ENCODE measurements at regions not wholly inside any gene's neighbourhood (a gene's known extent, or its start where the extent isn't known, plus 50 kb on each side); places are given as distances from the start of the nearest gene placed in this dataset.
"Not testable (repeated sequence)": the region's sequence is repeated elsewhere in the genome, so short reads cannot be mapped to it uniquely, and the experiment has no call there.

DNA sequence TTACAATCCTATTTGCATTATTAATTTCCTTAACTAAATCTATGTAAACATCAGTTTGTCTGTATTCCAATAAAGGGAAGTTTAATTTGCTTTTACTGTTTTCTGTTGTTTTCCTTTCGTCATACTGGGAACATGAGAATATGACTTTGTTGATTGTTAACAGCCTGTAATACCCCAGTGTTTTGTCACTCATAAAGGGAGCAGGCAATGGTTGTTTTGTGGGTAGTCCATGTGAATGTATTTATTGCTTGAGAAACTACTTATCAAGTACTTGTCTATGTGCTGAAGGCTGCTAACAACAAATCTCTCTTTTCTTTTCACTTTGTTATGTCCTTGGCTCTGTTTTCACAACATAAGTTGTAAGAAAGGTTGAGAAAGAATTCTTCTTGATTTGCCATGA lies 1070.2 kb upstream of the ACO1 start:
- DNase-seq (ENCODE audit: low spot score), result no peak
- Mint-ChIP-seq H3K27ac (no peak overlapping the region), H3K4me3 (no peak overlapping the region), H3K9me3 (peaks cover 4% of the 10 kb centered on the region), H3K4me1 (ENCODE audit: low read depth) (no peaks in the 10 kb centered on the region), H3K36me3 (ENCODE audit: low read depth) (no peaks in the 10 kb centered on the region), H3K27me3 (ENCODE audit: low read depth) (no peaks in the 10 kb centered on the region)

DNA sequence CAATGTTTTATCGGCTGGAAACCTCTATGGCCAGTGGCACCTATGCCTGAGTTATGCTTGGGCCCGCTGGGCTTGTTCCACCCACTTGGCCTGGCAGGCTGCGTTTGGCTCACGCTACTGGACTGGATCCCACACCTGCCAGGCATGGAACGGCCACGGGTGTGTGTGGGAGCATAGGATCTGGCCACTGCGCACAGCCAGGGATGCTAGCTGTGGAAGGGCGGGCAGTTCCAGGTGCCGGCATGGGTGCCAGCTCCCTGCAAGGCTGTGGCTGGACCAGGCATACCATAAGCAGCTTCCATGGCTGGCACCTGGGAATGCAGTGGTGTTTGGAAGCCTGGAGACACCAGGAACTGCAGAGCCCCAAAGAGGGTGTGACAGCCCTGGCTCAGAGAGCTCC lies 1063.9 kb upstream of the ACO1 start:
- peaks cover 13% of the 10 kb centered on the region for H3K4me1 Mint-ChIP-seq (ENCODE audit: low read depth)

DNA sequence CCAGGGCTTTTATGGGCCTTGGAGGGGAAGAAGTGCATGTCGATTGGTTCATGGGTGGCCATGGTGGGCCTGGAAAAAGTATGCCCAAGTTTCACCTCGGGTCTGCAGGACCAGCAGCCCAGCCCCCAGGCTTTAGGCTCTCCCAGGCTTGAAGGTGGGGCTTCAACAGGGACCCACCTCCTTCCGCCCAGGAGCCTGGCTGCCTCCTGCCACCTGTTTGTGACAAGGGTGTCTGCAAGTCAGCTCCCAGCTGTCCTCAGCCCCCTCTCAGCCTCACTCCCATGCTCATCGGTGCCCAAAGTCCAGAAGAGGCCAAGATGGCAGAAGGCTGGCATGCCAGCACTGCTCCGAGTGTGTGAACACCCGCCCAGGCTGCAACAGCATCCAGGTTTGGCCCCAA lies 1063.2 kb upstream of the ACO1 start:
- DNase-seq (ENCODE audit: low spot score), result no peak
- H3K4me1 Mint-ChIP-seq (ENCODE audit: low read depth), result peaks cover 13% of the 10 kb centered on the region
- H3K27ac Mint-ChIP-seq, result no peak overlapping the region
- H3K4me3 Mint-ChIP-seq, result no peak overlapping the region
- H3K9me3 Mint-ChIP-seq, result no peaks in the 10 kb centered on the region
- H3K36me3 Mint-ChIP-seq (ENCODE audit: low read depth), result no peaks in the 10 kb centered on the region
- H3K27me3 Mint-ChIP-seq (ENCODE audit: low read depth), result no peaks in the 10 kb centered on the region

More for the DNA sequence above, 1063.9 kb upstream of the ACO1 start:
- H3K27me3 Mint-ChIP-seq (ENCODE audit: low read depth), result no peaks in the 10 kb centered on the region
- no peaks in the 10 kb centered on the region for H3K9me3 Mint-ChIP-seq
- DNase-seq (ENCODE audit: low spot score), result no peak
- no peak overlapping the region for H3K27ac Mint-ChIP-seq
- H3K4me3 Mint-ChIP-seq, result no peak overlapping the region
- no peaks in the 10 kb centered on the region for H3K36me3 Mint-ChIP-seq (ENCODE audit: low read depth)

DNA sequence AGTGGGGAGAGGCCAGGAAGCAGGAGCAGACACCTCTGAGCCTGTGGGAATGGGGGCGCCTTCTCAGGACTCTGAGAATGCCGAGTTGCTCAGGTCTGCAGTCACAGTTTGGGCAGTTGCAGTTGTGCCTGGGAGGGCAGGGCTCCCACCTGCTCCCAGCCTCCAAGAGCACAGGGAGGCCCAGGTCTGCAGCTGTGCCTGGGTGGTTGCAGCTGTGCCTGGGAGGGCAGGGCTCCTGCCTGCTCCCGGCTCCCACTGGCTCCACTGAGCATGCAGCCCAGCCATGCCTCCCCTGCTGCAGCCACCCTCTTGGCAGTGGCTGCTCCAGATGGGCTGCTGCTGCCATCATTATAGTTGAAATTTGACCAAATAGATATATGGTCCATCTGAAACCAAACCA lies 1062.8 kb upstream of the ACO1 start:
- DNase-seq (ENCODE audit: low spot score), result no peak
- Mint-ChIP-seq H3K9me3 (no peaks in the 10 kb centered on the region), H3K27me3 (ENCODE audit: low read depth) (no peaks in the 10 kb centered on the region), H3K27ac (no peak overlapping the region), H3K4me1 (ENCODE audit: low read depth) (peaks cover 13% of the 10 kb centered on the region), H3K4me3 (no peak overlapping the region), H3K36me3 (ENCODE audit: low read depth) (no peaks in the 10 kb centered on the region)

GRCh38 chr9:31323726-31324444 lies 1060.6 kb upstream of the ACO1 start:
- Mint-ChIP-seq H3K9me3 (no peaks in the 10 kb centered on the region), H3K27me3 (ENCODE audit: low read depth) (no peaks in the 10 kb centered on the region), H3K36me3 (ENCODE audit: low read depth) (no peaks in the 10 kb centered on the region), H3K4me1 (ENCODE audit: low read depth) (peaks cover 13% of the 10 kb centered on the region), H3K4me3 (peak overlapping the region; percentile 7), H3K27ac (peak overlapping the region; percentile 24)
- DNase-seq (ENCODE audit: low spot score), result no peak

DNA sequence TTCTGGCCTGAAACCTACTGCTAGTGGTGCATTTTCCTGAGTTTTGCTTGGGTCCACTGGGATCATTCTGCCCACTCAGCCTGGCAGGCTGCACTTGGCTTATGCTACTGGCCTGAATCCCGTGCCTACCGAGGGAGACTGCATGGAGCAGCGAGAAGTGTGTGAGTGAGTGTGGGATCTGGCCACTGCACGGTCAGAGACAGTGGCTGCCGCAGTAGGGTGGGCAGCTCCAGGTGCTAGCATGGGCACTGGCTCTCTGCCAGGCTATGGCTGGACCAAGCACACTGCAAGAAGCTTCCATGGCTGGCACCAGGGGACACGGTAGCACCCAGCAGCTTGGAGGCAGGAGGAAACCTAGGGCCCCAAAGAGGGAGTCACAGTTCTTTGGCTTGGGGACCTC lies 1058.7 kb upstream of the ACO1 start:
- no peaks in the 10 kb centered on the region for H3K27me3 Mint-ChIP-seq (ENCODE audit: low read depth)
- H3K27ac Mint-ChIP-seq, result no peak overlapping the region
- DNase-seq (ENCODE audit: low spot score), result no peak
- no peaks in the 10 kb centered on the region for H3K36me3 Mint-ChIP-seq (ENCODE audit: low read depth)
- H3K9me3 Mint-ChIP-seq, result no peaks in the 10 kb centered on the region
- no peak overlapping the region for H3K4me3 Mint-ChIP-seq
- peaks cover 13% of the 10 kb centered on the region for H3K4me1 Mint-ChIP-seq (ENCODE audit: low read depth)

- not testable (repeated sequence) for DNase-seq (ENCODE audit: low spot score); H3K9me3 Mint-ChIP-seq; H3K4me3 Mint-ChIP-seq; H3K27ac Mint-ChIP-seq; H3K36me3 Mint-ChIP-seq (ENCODE audit: low read depth); H3K27me3 Mint-ChIP-seq (ENCODE audit: low read depth)
- H3K4me1 Mint-ChIP-seq (ENCODE audit: low read depth), result peaks cover 13% of the 10 kb centered on the region
Observed at GRCh38 chr9:31326883-31327282, 1057.6 kb upstream of the ACO1 start.

DNA sequence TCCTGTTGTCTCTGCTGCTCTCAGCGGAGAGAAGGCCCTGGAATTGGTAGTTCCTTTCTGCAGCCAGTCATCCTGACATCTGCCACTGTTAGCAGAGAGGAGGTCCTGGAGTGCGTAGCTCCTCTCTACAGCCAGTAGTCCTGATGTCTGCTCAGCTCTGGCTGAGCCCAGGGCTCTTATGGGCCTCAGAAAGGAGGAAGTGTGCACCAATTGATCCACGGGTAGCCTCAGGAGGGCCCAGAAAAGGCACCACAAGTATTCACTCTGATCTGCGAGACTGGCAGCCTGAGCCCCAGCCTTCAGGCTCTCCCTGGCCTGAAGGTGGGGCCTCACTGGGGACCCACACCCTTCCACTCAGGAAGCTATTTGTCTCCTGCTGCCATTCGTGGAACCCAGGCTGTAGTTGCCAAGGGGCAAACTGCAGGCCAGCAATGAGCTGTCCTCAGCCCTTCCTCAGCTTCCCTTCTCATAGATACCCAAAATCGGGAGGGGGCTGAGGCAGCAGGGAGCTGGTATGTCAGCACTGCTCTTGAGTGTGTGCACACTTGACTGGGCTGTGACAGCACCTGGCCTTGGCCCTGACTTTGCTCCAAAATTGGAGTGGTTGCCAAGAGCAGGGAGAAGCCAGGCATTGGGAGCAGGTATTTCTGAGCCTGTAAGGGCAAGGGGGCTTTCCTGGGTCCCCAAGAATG lies 1049.5 kb upstream of the ACO1 start:
- no peaks in the 10 kb centered on the region for H3K9me3 Mint-ChIP-seq
- H3K27ac Mint-ChIP-seq, result no peak overlapping the region
- H3K4me1 Mint-ChIP-seq (ENCODE audit: low read depth), result peaks cover 11% of the 10 kb centered on the region
- no peaks in the 10 kb centered on the region for H3K27me3 Mint-ChIP-seq (ENCODE audit: low read depth)
- no peak overlapping the region for H3K4me3 Mint-ChIP-seq
- DNase-seq (ENCODE audit: low spot score), result no peak
- peaks cover 2% of the 10 kb centered on the region for H3K36me3 Mint-ChIP-seq (ENCODE audit: low read depth)

DNA sequence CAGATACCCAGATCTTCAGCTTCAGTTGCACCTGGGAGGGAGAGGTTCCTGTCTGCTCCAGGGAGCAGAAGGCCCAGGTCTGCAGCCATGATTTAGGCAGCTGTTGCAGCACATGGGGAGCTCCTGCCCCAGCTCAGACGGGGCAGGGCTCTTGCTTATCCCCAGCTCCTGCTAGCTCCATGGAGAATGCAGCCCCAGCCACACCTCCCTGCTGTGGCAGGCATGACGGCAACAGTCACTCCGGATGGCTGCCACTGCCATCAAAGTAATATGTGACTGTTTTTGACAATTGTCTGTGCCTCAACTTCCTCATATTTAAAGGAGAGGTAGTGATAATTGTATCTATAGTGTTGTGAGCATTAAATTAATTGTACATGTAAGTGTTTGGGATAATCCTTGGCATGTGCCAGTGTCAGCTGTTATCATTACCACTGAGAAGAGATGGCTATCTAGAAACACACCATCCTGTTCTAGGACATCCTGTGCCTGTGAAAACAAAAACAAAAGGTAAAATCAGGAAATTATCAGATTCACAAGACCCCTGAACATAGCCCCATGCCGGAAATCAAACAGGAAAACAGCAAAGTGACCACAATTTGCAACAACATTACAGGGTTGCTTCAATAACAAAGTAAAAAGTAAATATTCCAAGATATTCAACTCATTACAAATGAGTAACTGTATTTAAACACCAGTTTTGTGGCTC lies 1048.8 kb upstream of the ACO1 start:
- H3K4me3 Mint-ChIP-seq, result peak overlapping the region; percentile 53
- peak overlapping the region; percentile 28 for H3K27ac Mint-ChIP-seq
- no peak for DNase-seq (ENCODE audit: low spot score)
- H3K4me1 Mint-ChIP-seq (ENCODE audit: low read depth), result peaks cover 11% of the 10 kb centered on the region
- peaks cover 2% of the 10 kb centered on the region for H3K36me3 Mint-ChIP-seq (ENCODE audit: low read depth)
- no peaks in the 10 kb centered on the region for H3K9me3 Mint-ChIP-seq
- no peaks in the 10 kb centered on the region for H3K27me3 Mint-ChIP-seq (ENCODE audit: low read depth)

DNA sequence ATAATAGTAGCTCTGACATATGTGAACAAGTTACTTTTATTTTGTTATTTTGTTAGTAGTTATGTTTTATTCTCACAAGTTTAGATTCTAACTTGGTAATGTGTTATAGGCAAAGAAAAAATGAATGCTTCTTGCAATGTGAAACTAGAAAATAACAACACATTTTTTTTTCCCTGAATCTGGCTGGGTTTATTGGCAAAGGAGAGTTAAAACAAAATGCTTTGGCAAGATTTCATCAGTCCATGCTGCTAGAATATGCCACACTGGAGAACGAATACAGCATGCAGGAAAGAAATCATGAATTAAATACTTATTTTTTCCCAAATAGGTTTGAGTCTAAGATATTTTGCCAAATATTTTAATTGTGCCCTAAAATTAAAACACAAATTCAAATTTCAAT lies 1048.1 kb upstream of the ACO1 start:
- Mint-ChIP-seq H3K27ac (no peak overlapping the region), H3K4me1 (ENCODE audit: low read depth) (peaks cover 11% of the 10 kb centered on the region), H3K36me3 (ENCODE audit: low read depth) (peaks cover 2% of the 10 kb centered on the region), H3K9me3 (no peaks in the 10 kb centered on the region), H3K4me3 (no peak overlapping the region), H3K27me3 (ENCODE audit: low read depth) (no peaks in the 10 kb centered on the region)
- DNase-seq (ENCODE audit: low spot score), result no peak

DNA sequence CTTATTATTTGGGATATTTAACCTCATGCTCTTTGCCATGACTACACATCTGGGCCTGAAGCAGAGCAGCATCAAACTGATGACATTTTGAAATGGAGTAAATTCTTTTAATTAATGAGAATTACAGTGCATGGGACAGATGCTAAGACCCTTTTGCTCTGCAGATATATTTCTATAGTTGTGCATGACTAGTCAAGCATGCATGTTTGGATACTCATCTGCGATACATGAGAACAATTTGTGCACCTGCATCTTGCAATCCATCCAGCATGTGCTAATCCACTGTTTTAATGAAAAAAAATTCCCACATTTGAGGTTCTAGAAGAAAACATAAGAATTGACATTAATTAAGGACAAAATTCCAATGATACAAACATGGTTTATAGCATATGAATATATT lies 1047.6 kb upstream of the ACO1 start:
- Mint-ChIP-seq H3K36me3 (ENCODE audit: low read depth) (peaks cover 2% of the 10 kb centered on the region), H3K27ac (no peak overlapping the region), H3K9me3 (no peaks in the 10 kb centered on the region)

GRCh38 chr9:31347082-31347617 lies 1037.3 kb upstream of the ACO1 start:
- Mint-ChIP-seq H3K4me3 (peak overlapping the region; percentile 60), H3K27ac (peak overlapping the region; percentile 90), H3K9me3 (peaks cover 14% of the 10 kb centered on the region), H3K4me1 (ENCODE audit: low read depth) (peaks cover 36% of the 10 kb centered on the region), H3K36me3 (ENCODE audit: low read depth) (peaks cover 12% of the 10 kb centered on the region), H3K27me3 (ENCODE audit: low read depth) (no peaks in the 10 kb centered on the region)
- DNase-seq (ENCODE audit: low spot score), result no peak

More for the DNA sequence above, 1047.6 kb upstream of the ACO1 start:
- no peak for DNase-seq (ENCODE audit: low spot score)
- Mint-ChIP-seq H3K4me1 (ENCODE audit: low read depth) (peaks cover 11% of the 10 kb centered on the region), H3K27me3 (ENCODE audit: low read depth) (no peaks in the 10 kb centered on the region), H3K4me3 (no peak overlapping the region)

- H3K27me3 Mint-ChIP-seq (ENCODE audit: low read depth), result no peaks in the 10 kb centered on the region
- no peaks in the 10 kb centered on the region for H3K4me1 Mint-ChIP-seq (ENCODE audit: low read depth)
- no peaks in the 10 kb centered on the region for H3K9me3 Mint-ChIP-seq
- DNase-seq (ENCODE audit: low spot score), result no peak
- no peaks in the 10 kb centered on the region for H3K36me3 Mint-ChIP-seq (ENCODE audit: low read depth)
- no peak overlapping the region for H3K27ac Mint-ChIP-seq
- no peak overlapping the region for H3K4me3 Mint-ChIP-seq
Observed at GRCh38 chr9:31355159-31355882, 1029.1 kb upstream of the ACO1 start.

Data from T-helper 2 cell treated with Interferon-gamma antibody and Interleukin-4, amounts not matched to agents 5 μg/mL and 100 μg/mL, for 36 hours (primary cell).